ENCODE measurements at regions not wholly inside any gene's neighbourhood (a gene's known extent, or its start where the extent isn't known, plus 50 kb on each side); places are given as distances from the start of the nearest gene placed in this dataset.

DNA sequence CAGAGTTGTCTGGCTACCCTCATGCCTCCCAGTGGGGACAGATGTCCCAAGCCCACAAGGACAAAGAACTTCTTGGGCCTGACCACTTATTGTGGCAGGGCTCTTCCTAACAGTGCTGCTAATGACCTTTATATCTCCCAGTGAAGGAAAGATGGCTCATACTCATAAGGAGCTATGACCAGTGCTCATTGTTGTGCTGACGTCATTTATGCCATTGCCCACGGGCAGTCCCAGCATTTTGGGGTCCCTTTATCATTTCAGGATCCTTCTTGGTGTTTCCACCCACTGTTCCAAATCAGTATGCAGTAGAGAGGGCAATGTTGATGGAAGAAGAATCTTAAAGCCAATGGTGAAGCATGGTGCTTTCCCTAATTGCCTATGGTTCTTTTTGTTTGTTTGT is 1640.0 kb upstream of the PRR20A start:
- ATAC-seq (ENCODE audit: low FRiP score in 2 of 2) = no peak
- Histone ChIP-seq H3K27me3 (no peaks in the 10 kb centered on the region), H3K36me3 (no peaks in the 10 kb centered on the region), H3K27ac (no peak overlapping the region), H3K9me3 (no peaks in the 10 kb centered on the region), H3K4me3 (no peak overlapping the region), H3K4me1 (no peaks in the 10 kb centered on the region)
- TF ChIP-seq POLR2AphosphoS5 (IDR thresholded peaks at IDR 0.05) = no peak
- TF ChIP-seq, protein P1, sequence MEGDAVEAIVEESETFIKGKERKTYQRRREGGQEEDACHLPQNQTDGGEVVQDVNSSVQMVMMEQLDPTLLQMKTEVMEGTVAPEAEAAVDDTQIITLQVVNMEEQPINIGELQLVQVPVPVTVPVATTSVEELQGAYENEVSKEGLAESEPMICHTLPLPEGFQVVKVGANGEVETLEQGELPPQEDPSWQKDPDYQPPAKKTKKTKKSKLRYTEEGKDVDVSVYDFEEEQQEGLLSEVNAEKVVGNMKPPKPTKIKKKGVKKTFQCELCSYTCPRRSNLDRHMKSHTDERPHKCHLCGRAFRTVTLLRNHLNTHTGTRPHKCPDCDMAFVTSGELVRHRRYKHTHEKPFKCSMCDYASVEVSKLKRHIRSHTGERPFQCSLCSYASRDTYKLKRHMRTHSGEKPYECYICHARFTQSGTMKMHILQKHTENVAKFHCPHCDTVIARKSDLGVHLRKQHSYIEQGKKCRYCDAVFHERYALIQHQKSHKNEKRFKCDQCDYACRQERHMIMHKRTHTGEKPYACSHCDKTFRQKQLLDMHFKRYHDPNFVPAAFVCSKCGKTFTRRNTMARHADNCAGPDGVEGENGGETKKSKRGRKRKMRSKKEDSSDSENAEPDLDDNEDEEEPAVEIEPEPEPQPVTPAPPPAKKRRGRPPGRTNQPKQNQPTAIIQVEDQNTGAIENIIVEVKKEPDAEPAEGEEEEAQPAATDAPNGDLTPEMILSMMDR (IDR thresholded peaks at IDR 0.05) = no peak
- no peak for TF ChIP-seq POLR2A (IDR thresholded peaks at IDR 0.05)
- TF ChIP-seq EP300 (IDR thresholded peaks at IDR 0.05) = no peak
- no peak for DNase-seq
- whole genome bisulfite sequencing, 2 donors = 62 to 78% methylated on average over 2 of the region's 2 CpGs

DNA sequence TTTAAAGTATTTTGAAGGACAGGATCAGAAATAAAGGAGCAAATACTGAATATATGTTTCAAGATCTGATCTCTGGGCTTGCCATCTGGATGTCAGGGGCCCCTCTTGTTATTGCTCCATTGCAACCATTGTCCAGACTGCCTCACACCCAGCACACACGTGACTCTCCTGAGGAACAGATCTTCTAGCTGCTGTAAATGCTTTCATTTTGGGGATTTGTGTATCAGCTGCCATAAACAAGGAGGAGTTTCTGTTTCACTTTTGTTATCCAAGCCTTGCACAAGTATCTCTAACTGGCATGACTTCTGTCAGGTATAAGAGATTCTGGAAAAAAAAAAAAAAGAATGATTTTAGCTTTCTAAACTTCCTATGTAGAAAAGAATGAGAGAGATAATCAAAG is 1624.1 kb upstream of the PRR20A start:
- H3K4me3 ChIP-seq = no peak overlapping the region
- no peak for ATAC-seq (ENCODE audit: low FRiP score in 2 of 2)
- H3K27ac ChIP-seq = no peak overlapping the region
- DNase-seq = no peak
- H3K9me3 ChIP-seq = no peaks in the 10 kb centered on the region
- no peaks in the 10 kb centered on the region for H3K4me1 ChIP-seq
- H3K36me3 ChIP-seq = no peaks in the 10 kb centered on the region
- TF ChIP-seq POLR2AphosphoS5 (IDR thresholded peaks at IDR 0.05) (no peak), POLR2A (IDR thresholded peaks at IDR 0.05) (no peak), EP300 (IDR thresholded peaks at IDR 0.05) (no peak)
- TF ChIP-seq, protein P1 (IDR thresholded peaks at IDR 0.05) = no peak
- H3K27me3 ChIP-seq = no peaks in the 10 kb centered on the region
- WGBS, 2 donors = 12 to 20% methylated on average over 1 of the region's 1 CpG

DNA sequence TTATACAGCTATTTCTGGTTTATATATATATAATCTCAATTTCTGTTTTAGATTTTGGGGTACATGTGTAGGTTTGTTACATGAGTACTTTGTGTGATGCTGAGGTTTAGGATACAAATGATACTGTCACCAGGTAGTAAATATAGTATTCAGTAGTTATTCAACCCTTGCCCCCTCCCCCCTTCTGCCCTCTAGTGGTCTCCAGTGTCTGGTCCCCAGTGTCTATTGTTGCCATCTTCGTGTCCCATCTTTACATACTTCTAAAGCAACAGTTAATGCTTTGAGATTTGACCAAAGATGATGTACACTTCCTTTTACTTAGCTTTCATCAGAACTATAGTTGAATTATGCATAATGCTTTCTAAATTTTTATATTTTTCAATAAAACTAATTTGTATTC is 1623.4 kb upstream of the PRR20A start:
- no peak overlapping the region for H3K27ac ChIP-seq
- H3K27me3 ChIP-seq = no peaks in the 10 kb centered on the region
- no peak overlapping the region for H3K4me3 ChIP-seq
- H3K4me1 ChIP-seq = no peaks in the 10 kb centered on the region
- DNase-seq = no peak
- 77 to 92% methylated on average over 1 of the region's 1 CpG for WGBS, 2 donors
- no peak for TF ChIP-seq EP300 (IDR thresholded peaks at IDR 0.05)
- TF ChIP-seq POLR2AphosphoS5 (IDR thresholded peaks at IDR 0.05) = no peak
- no peak for TF ChIP-seq POLR2A (IDR thresholded peaks at IDR 0.05)
- TF ChIP-seq, protein P1 (IDR thresholded peaks at IDR 0.05) = no peak
- H3K36me3 ChIP-seq = no peaks in the 10 kb centered on the region
- no peaks in the 10 kb centered on the region for H3K9me3 ChIP-seq
- ATAC-seq (ENCODE audit: low FRiP score in 2 of 2) = no peak

DNA sequence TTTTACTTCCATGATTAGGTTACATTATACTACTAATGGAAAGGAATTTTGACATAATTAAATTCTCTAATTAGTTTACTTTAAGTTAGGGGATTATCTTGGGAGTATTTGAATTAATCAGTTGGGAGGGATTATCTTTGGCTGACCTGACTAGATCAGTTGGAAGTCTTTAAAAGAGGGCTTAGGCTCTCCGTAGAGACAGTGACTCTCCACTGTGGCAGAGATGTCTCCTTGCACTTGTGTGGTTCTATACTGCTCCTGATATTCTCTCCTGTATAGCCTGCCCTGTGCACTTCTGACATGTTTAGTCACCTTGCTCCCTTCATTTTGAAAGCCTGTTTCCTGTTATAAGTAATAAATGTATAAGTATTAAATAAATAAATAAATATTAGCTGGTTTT is 1612.3 kb upstream of the PRR20A start:
- H3K27ac ChIP-seq = no peak overlapping the region
- TF ChIP-seq EP300 (IDR thresholded peaks at IDR 0.05) = no peak
- no peak for TF ChIP-seq POLR2AphosphoS5 (IDR thresholded peaks at IDR 0.05)
- no peak for TF ChIP-seq POLR2A (IDR thresholded peaks at IDR 0.05)
- TF ChIP-seq, protein P1 (IDR thresholded peaks at IDR 0.05) = no peak
- H3K4me3 ChIP-seq = no peak overlapping the region
- ATAC-seq (ENCODE audit: low FRiP score in 2 of 2) (no peak), DNase-seq (no peak)
- no peaks in the 10 kb centered on the region for H3K9me3 ChIP-seq
- no peaks in the 10 kb centered on the region for H3K4me1 ChIP-seq
- 79 to 80% methylated on average over 1 of the region's 1 CpG for WGBS, 2 donors
- no peaks in the 10 kb centered on the region for H3K27me3 ChIP-seq
- H3K36me3 ChIP-seq = no peaks in the 10 kb centered on the region

DNA sequence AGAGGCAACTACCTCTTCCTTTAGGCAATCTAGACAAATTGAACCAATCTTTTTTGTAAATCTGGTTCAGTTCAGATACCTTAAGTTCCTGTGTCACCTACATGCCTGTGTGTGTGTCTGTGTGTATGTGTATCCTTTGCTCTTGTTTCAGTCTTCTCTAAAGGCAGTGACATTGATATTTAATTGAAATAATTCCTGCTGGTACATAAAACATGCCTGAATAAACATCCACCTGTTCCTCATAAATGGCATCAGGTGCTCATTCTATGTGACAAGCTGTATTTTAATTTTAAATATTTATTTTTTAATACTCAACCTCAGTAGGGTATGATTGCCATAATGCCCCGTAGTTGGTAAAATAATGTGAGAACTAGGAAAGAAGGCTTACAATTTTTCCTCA is 1606.4 kb upstream of the PRR20A start:
- WGBS, 2 donors = 87 to 97% methylated on average over 1 of the region's 1 CpG
- Histone ChIP-seq H3K4me3 (no peak overlapping the region), H3K9me3 (no peaks in the 10 kb centered on the region), H3K36me3 (no peaks in the 10 kb centered on the region), H3K27ac (no peak overlapping the region), H3K4me1 (no peaks in the 10 kb centered on the region), H3K27me3 (no peaks in the 10 kb centered on the region)
- ATAC-seq (ENCODE audit: low FRiP score in 2 of 2) = no peak
- no peak for DNase-seq
- TF ChIP-seq POLR2A (IDR thresholded peaks at IDR 0.05) (no peak), POLR2AphosphoS5 (IDR thresholded peaks at IDR 0.05) (no peak), EP300 (IDR thresholded peaks at IDR 0.05) (no peak)
- TF ChIP-seq, protein P1 (IDR thresholded peaks at IDR 0.05) = no peak
